HG03196 (cell line): ENCODE measurements at regions not wholly inside any gene's neighbourhood (a gene's known extent, or its start where the extent isn't known, plus 50 kb on each side); places are given as distances from the start of the nearest gene placed in this dataset.
"Not testable (repeated sequence)": the region's sequence is repeated elsewhere in the genome, so short reads cannot be mapped to it uniquely, and the experiment has no call there.

ENCODE experiments used
- ATAC-seq: cut with Tn5 transposase; IDR thresholded peaks from one replicate; pipeline ENCODE4 v1.9.1; 2021; ENCODE audit not compliant: unreplicated experiment

- ATAC-seq: no peak
Observed at GRCh38 chr9:124164811-124165210, 92.9 kb upstream of the NEK6 start.

- no peak for ATAC-seq
Observed at GRCh38 chr9:124174433-124174832, 83.3 kb upstream of the NEK6 start.

GRCh38 chr9:124177522-124177921, 80.2 kb upstream of the NEK6 start:
- ATAC-seq: not testable (repeated sequence)

DNA sequence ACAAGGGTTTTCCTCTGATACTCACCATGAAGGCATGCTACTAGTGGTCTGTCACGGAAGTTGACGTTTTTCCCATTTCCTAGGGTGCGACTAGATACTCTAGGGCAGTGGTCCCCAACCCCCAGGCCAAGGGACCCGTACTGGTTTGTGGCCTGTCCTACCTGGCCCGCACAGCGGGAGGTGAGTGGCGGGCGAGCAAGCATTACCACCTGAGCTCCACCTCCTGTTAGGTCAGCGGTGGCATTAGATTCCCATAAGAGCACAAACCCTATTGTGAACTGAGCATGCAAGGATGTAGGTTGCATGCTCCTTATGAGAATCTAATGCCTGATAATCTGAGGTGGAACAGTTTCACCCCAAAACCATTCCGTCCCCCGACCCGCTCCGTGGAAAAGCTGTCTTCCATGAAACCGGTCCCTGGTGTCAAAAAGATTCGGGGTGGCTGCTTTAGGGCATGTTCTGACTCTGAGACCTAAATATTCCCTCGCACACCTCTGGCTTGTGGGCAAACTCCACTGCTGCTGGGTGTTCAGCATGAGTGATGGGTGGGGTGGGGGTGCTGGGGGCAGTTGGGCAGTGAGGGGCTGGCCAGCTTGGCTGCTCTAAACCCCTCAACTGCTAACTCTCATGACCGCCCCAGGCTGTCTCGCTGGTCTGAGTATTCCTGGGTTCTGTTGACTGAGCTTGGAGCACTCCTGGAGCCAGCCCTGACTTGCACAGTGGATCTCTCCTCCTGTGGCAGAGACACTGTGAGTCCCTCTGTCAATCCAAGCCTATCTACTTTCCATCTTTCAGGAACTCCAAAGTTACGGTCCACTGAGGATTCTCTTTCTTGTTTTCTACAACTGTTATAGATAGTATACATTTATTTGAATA, 78.3 kb upstream of the NEK6 start:
- ATAC-seq: no peak

DNA sequence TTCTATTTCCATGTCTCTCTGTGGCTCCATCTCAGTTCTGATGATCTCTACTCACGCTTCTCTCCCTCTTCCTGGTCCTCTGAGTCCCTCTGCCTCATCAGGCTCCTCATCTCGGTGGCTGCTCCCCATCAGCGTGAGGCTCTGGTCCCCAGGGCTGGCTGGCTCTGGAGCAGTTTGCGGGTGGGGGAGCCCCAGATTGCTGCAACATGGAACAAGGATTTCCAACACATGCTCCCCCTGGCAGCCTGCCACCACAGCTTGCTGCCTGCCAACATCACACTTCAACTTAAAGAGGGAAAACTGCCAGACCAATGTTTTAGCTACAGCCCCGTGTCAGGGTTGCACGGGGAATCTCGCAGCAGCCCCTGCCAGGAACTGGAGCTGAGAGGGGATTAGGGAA, 77.2 kb upstream of the NEK6 start:
- no peak for ATAC-seq

- ATAC-seq: no peak
Observed at GRCh38 chr9:124182741-124183140, 75.0 kb upstream of the NEK6 start.

DNA sequence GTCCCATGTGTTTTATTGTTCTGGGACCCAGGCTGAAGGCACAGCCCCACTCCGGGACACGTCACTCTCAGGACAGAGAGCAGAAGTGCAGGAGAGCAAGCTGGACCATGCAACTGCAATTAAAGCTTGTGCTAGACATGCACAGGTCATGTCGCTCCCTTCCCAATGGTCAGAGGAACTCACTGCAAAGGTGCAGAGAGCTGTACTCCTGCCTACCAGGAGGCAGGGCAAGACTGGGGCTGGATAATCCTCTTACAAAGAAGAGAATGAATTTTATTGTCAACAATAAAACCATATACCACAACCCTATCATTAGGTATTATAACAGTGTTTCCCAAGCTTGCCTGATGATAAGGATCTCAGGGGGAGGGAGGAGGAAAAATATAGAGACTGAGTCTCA, 74.0 kb upstream of the NEK6 start:
- ATAC-seq: no peak

DNA sequence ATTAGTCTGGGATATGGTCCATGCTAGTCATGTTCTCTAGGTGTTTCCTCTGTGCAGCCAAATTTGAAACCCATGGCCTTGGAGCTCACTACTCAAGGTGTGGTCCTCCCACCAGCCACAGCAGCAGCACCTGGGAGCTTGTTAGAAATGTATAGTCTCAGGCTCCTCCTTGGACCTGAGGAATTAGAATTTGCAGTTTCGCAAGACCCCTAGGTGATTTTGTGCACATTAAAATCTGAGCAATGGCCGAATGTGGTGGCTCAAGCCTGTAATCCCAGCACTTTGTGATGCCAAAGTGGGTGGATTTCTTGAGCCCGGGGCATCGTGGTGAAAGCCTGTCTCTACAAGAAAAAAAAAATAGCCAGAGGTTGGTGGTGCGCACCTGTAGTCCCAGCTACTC, 72.3 kb upstream of the NEK6 start:
- ATAC-seq: no peak

DNA sequence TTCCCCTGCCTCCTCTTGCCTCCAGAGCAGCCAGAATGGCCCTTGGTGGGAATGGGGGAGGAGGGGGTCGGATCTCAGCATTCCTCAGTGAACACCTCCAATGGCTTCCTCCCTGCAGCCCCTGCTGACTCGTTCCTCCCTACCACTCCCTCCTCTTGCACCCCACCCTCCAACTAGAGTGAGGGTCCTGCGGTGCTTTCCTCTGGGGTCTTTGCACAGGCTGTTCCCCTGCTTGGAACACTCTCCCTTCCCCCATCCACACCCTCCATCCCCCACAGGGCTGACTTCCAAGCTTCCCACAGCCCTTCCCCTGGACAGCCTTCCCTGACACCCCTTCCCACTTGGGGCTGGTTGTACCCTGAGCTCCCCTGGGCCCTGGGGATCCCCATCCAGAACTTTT, 70.4 kb upstream of the NEK6 start:
- ATAC-seq: no peak

DNA sequence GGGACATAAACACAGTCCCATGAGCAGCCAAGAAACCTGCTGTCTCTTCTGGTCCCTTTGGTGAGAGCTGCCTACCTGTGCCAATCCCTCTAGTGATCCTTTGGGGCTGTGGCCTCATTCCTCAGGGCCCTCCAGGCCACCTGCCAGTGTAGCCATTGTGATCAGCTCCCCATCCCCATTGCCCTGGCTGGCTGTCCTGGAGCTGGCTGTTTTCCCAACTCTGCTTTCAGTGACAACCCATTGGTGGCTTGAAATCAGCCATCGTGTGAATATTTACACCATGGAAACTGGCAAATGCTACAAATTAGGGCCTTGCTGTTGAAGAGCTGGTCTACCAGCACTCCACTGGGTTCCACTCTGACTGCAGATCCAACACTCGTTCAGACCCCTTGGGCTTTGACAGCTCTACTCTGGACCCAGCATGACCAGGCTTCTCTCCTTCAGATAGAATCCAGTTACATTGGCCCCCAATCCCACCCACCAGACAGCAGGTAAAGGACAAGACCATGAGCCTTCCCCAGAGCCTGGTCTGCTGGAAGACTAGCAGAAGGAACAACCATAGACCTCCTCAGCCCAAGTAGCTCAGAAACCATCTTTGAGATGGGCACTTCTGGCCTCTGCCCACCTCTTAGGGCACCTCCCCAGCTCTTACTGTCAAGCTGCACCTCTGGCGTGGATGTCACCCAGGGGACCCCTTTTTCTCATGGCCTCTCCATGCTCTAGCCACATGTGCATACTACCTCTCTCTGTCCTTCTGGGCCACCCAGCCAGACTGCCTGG, 69.2 kb upstream of the NEK6 start:
- no peak for ATAC-seq

- ATAC-seq: no peak
Observed at GRCh38 chr9:124190761-124191160, 67.0 kb upstream of the NEK6 start.

DNA sequence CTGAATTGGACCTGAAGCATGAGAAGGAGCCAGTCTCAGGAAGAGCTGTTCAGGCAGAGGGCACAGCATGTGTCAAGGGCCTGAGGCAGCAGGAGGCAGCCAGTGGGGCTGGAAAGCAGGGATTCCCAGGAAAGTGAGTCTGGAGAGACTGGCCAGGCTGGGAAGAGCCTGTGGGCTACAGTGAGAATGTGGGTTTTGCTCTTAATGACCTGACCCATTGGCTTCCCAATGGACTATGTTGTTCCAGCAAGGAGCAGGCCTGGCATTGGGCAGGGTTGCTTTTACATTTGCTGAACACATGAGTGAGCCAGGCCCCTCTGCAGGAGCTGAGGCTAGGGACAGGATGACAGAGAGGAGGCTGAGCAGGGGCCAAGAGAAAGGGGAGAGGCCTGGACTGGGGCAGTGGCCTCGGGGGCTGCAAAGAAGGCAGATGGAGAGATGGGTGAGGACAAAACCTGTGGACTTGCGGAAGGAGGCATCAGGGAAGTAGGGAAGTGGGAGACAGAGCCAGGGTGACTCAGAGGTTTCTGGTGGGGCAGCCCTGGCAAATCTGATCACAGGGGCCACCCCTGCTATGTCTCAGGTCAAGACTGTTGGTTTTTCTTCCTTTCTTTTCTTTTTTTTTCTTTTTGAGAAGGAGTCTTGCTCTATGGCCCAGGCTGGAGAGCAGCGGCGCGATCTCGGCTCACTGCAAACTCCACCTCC, 65.9 kb upstream of the NEK6 start:
- ATAC-seq: no peak

GRCh38 chr9:124196814-124197176, 61.0 kb upstream of the NEK6 start:
- no peak for ATAC-seq

- ATAC-seq: peak; percentile 51
Observed at GRCh38 chr9:124197177-124198095, 60.3 kb upstream of the NEK6 start.

GRCh38 chr9:124198331-124198730, 59.4 kb upstream of the NEK6 start:
- ATAC-seq: no peak

- no peak for ATAC-seq
Observed at GRCh38 chr9:124198948-124199347, 58.8 kb upstream of the NEK6 start.

DNA sequence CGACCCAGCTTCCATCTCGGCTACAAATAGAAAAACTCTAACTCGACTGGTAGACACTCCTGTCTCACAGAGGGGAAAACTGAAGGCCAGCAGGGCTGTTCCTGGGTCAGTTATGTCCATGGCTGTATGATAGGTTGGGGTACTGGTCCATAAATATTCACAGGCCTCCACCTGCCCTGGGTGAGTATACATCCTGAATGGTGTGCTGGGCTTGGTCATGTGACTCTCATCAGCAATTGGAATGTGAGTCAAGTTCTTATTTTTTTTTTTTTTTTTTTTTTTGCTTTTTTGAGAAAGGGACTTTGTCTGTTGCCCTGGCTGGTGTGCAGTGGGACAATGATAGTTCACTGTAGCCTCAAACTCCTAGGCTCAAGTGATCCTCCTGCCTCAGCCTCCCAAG, 58.3 kb upstream of the NEK6 start:
- no peak for ATAC-seq

DNA sequence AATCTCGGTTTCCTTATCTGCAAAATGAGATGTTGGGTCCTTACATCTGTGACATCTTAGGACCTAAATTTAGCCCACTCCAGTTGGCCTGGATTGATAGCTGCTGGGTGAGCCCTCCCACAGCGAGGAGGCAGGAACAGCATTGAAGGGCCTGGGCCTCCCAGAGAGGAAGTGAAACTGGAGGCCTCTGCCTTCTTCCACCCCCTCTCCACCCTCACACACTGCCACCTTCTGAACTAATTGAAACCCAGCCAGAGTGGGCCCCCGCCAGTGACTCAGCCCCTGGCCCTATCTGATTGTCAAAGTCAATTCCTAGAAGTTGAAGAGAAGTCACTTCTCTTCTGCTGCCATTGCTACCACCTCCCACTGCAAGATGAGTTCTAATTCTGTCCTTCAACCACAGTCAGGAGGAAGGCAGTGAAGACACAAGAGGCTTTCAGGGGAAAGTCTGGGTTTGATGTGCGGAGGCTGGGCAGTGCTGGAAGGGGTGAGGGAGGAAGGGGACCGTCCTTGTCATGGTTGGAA, 55.2 kb upstream of the NEK6 start:
- ATAC-seq: peak; percentile 85

DNA sequence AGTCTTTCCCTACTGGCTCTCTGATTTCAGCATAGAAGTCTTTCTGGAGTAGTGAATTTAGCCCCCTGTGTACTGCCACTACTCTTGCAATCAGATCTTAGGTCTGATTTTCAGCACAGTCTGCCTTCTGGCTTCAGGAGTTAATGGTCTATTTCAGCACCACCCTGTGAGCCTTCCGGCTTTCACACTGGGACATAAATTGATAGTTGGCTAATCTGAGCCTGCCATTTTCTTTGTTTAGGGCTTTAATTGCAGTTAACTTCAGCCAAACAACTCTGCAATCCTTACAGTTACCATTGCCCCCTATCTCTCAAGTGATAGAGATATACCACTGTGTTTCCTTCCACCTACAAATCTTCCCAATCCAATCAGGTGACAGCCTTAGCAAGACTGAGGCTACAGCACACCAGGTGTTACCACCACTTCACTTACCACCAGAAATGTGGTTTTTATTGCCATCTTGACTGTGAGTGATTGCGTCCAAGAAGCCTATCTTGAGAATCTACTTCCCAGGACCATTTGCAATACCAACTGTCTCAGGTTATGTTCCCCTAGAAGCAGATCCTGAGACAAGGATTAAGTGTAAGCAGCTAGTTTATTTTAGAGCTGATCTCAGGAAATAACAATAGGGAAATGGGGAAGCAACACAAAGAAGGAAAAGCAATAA, 51.9 kb upstream of the NEK6 start:
- ATAC-seq: no peak

- ATAC-seq: no peak
Observed at GRCh38 chr9:124206391-124206790, 51.4 kb upstream of the NEK6 start.
